B cell (primary cell): ENCODE measurements at regions not wholly inside any gene's neighbourhood (a gene's known extent, or its start where the extent isn't known, plus 50 kb on each side); places are given as distances from the start of the nearest gene placed in this dataset.

Experiments used
- ATAC-seq: fragments of 200-7000 bp; cut with Tn5 transposase; one replicate; pipeline ENCODE4 v1.10.0; 2021; ENCODE audit warnings: low read depth, mild to moderate bottlenecking, moderate number of reproducible peaks, moderate library complexity
- CTCF ChIA-PET: fragments of 350-600 bp; sonication (Branson Sonifier 250); formaldehyde crosslinking; loops from one replicate; lab custom pipeline; 2021; ENCODE audit warnings: antibody characterized with exemption, inconsistent platforms; lab: Charles Lee
- POLR2A ChIA-PET: fragments of 350-600 bp; sonication (Branson Sonifier 250); formaldehyde crosslinking; loops from one replicate; lab custom pipeline; 2021; ENCODE audit warnings: antibody characterized with exemption; lab: Charles Lee
- DNase-seq: peaks from one replicate; pipeline ENCODE4 v3.0.0; 2013
- H2AFZ ChIP-seq: 2 replicates; pipeline ENCODE4 v1.6.1; 2012; ENCODE audit warnings: mild to moderate bottlenecking, low read depth, low read length; ENCODE audit not compliant: insufficient read depth, poor library complexity, severe bottlenecking
- H3K27ac ChIP-seq, 2 donors: 1 replicate in 1 of 2; 2 replicates in 1 of 2; pipeline ENCODE4 v1.5.1; 2012 to 2013; ENCODE audit warnings: low read length in 2 of 2, mild to moderate bottlenecking in 2 of 2, moderate library complexity in 1 of 2
- H3K27me3 ChIP-seq, 4 experiments: fragments of 200-600 bp in 1 of 4; sonication (generic) in 1 of 4; replicated peaks in 1 of 4; 1 replicate in 2 of 4; 2 replicates in 2 of 4; pipeline versions ENCODE4 v1.6.1 to v1.7.0; 2013 to 2016; ENCODE audit warnings: low read length in 3 of 4, mild to moderate bottlenecking in 2 of 4, mixed read lengths in 1 of 4, moderate library complexity in 1 of 4; ENCODE audit not compliant: insufficient read depth in 4 of 4, control insufficient read depth in 3 of 4; ENCODE audit errors: control extremely low read depth in 1 of 4
- H3K36me3 ChIP-seq, 2 experiments: replicated peaks in 1 of 2; 1 replicate in 1 of 2; 2 replicates in 1 of 2; pipeline versions ENCODE4 v1.6.1 to v1.7.1; 2013; ENCODE audit warnings: low read length in 1 of 2; ENCODE audit not compliant: insufficient read depth in 2 of 2, control insufficient read depth in 1 of 2; ENCODE audit errors: control extremely low read depth in 1 of 2, extremely low read depth in 1 of 2
- H3K4me1 ChIP-seq, 2 donors: fragments of 200-600 bp in 1 of 2; sonication (generic) in 1 of 2; 1 replicate in 1 of 2; 2 replicates in 1 of 2; pipeline versions ENCODE4 v1.5.1 to v1.6.1; 2013 to 2017; ENCODE audit warnings: low read length in 2 of 2; ENCODE audit not compliant: control insufficient read depth in 2 of 2, insufficient read depth in 2 of 2
- H3K4me2 ChIP-seq: replicated peaks from 2 replicates; pipeline ENCODE3; 2012; ENCODE audit warnings: mild to moderate bottlenecking, low read depth, low read length; ENCODE audit not compliant: poor library complexity, severe bottlenecking
- H3K4me3 ChIP-seq, 5 experiments: fragments of 200-600 bp in 1 of 5; sonication (generic) in 1 of 5; 1 replicate in 3 of 5; 2 replicates in 2 of 5; pipeline versions ENCODE4 v1.5.1 to v1.7.0; 2011 to 2016; ENCODE audit warnings: low read length in 4 of 5, mild to moderate bottlenecking in 4 of 5, low read depth in 2 of 5, control low read depth in 1 of 5, moderate library complexity in 1 of 5; ENCODE audit not compliant: insufficient read depth in 1 of 5; ENCODE audit errors: control extremely low read depth in 1 of 5, extremely low read depth in 1 of 5
- H3K79me2 ChIP-seq: fragments of 200-600 bp; sonication (generic); one replicate; pipeline ENCODE4 v1.6.0; 2016; ENCODE audit warnings: low read length; ENCODE audit not compliant: control insufficient read depth, insufficient read depth
- H3K9ac ChIP-seq: fragments of 200-600 bp; sonication (generic); 2 replicates; pipeline ENCODE4 v1.6.1; 2017; ENCODE audit warnings: mild to moderate bottlenecking, low read length, moderate library complexity
- H3K9me3 ChIP-seq, 3 donors: one replicate each; pipeline versions ENCODE4 v1.6.1 to v1.7.1; 2013; ENCODE audit warnings: low read length in 2 of 3; ENCODE audit not compliant: control insufficient read depth in 2 of 3, insufficient read depth in 1 of 3; ENCODE audit errors: control extremely low read depth in 1 of 3
- H4K20me1 ChIP-seq: 2 replicates; pipeline ENCODE4 v1.6.0; 2012; ENCODE audit warnings: mild to moderate bottlenecking, low read length; ENCODE audit not compliant: insufficient read depth, control insufficient read depth, poor library complexity, severe bottlenecking
- H3K27ac Mint-ChIP-seq: one replicate; pipeline ENCODE4 v1.8.0; 2021; ENCODE audit warnings: mixed read lengths
- H3K27me3 Mint-ChIP-seq: one replicate; pipeline ENCODE4 v1.8.0; 2021; ENCODE audit warnings: mixed read lengths
- H3K4me1 Mint-ChIP-seq: one replicate; pipeline ENCODE4 v1.8.0; 2021; ENCODE audit warnings: mixed read lengths
- H3K4me3 Mint-ChIP-seq: one replicate; pipeline ENCODE4 v1.8.0; 2021; ENCODE audit warnings: mixed read lengths
- H3K9me3 Mint-ChIP-seq: one replicate; pipeline ENCODE4 v1.8.0; 2022; ENCODE audit warnings: mixed read lengths; ENCODE audit not compliant: insufficient read depth
- EZH2 ChIP-seq: IDR thresholded peaks from 2 replicates; pipeline ENCODE4 v1.6.1; 2012; ENCODE audit warnings: borderline replicate concordance, low read depth, mild to moderate bottlenecking, moderate library complexity, low read length; ENCODE audit not compliant: insufficient read depth, poor library complexity, severe bottlenecking
- WGBS: methylation state at CpG from one replicate; pipeline ENCODE4 v1.1.5; 2013; ENCODE audit warnings: missing lambda C conversion rate; ENCODE audit not compliant: insufficient coverage; 5-methylcytosine and 5-hydroxymethylcytosine counted together
- intact Hi-C: fragments of 100-400 bp; cut with micrococcal nuclease; formaldehyde crosslinking; loops from one replicate; pipeline ENCODE4 v1.10.0; 2022
- TF ChIP-seq, protein P1 (sequence below): fragments of 200-600 bp; IDR thresholded peaks from one replicate; pipeline ENCODE4 v1.8.0; 2022; ENCODE audit warnings: antibody characterized with exemption, mild to moderate bottlenecking

DNA sequence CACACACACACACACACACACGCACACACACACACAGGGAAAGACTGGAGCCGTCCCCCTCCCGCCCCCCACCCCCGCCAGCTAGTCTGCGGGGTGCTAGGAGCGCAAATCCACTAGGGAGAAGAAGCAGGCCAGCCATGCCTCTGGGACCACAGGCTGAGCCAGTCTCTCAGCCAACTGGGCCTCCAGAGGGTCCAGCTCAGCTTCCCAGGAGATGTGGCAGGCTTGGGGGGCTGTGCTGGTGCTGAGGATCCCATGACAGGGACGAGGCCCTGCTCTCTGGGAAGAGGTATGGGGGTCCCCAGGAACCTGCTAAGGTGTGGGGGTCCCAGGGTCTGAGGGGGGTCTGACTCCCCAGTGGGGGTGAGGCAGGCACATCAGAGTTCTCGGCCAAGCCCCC is 133.5 kb downstream of the NCOR2 start:
- H3K4me2 ChIP-seq = no peak overlapping the region
- no peak for DNase-seq
- H3K4me3 ChIP-seq = no peak overlapping the region
- no peaks in the 10 kb centered on the region for H3K9me3 ChIP-seq
- no peak overlapping the region for H3K27ac ChIP-seq
- TF ChIP-seq, protein P1, sequence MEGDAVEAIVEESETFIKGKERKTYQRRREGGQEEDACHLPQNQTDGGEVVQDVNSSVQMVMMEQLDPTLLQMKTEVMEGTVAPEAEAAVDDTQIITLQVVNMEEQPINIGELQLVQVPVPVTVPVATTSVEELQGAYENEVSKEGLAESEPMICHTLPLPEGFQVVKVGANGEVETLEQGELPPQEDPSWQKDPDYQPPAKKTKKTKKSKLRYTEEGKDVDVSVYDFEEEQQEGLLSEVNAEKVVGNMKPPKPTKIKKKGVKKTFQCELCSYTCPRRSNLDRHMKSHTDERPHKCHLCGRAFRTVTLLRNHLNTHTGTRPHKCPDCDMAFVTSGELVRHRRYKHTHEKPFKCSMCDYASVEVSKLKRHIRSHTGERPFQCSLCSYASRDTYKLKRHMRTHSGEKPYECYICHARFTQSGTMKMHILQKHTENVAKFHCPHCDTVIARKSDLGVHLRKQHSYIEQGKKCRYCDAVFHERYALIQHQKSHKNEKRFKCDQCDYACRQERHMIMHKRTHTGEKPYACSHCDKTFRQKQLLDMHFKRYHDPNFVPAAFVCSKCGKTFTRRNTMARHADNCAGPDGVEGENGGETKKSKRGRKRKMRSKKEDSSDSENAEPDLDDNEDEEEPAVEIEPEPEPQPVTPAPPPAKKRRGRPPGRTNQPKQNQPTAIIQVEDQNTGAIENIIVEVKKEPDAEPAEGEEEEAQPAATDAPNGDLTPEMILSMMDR = no peak
- TF ChIP-seq EZH2 = no peak
- no peak for ATAC-seq
- peaks cover 0 to 20% of the 10 kb centered on the region in 2 experiments for H3K36me3 ChIP-seq
- no peak overlapping the region for H3K9ac ChIP-seq
- no peaks in the 10 kb centered on the region for H3K27me3 ChIP-seq
- H4K20me1 ChIP-seq = peaks cover 30% of the 10 kb centered on the region
- ChIA-PET CTCF (no interaction called here), POLR2A (no interaction called here)
- WGBS = 95% methylated on average over 7 of the region's 8 CpGs
- intact Hi-C loops = no loop called here
- H3K4me1 ChIP-seq = no peaks in the 10 kb centered on the region
- H3K4me3 Mint-ChIP-seq = no peak overlapping the region
- H3K79me2 ChIP-seq = peaks cover 23% of the 10 kb centered on the region
- no peak overlapping the region for H3K27ac Mint-ChIP-seq
- no peak overlapping the region for H2AFZ ChIP-seq
- no peaks in the 10 kb centered on the region for H3K9me3 Mint-ChIP-seq
- H3K27me3 Mint-ChIP-seq = no peaks in the 10 kb centered on the region
- H3K4me1 Mint-ChIP-seq = peaks cover 10% of the 10 kb centered on the region

- H3K27ac Mint-ChIP-seq = no peak overlapping the region
- intact Hi-C loops = no loop called here
- DNase-seq (no peak), ATAC-seq (no peak)
- peaks cover 10% of the 10 kb centered on the region for H3K4me1 Mint-ChIP-seq
- Histone ChIP-seq H3K9ac (no peak overlapping the region), H3K9me3 (no peaks in the 10 kb centered on the region), H3K4me2 (no peak overlapping the region), H3K79me2 (peaks cover 20% of the 10 kb centered on the region), H2AFZ (no peak overlapping the region), H3K27ac (no peak overlapping the region), H3K4me1 (no peaks in the 10 kb centered on the region), H4K20me1 (peaks cover 25% of the 10 kb centered on the region), H3K36me3 (peaks cover 0 to 25% of the 10 kb centered on the region in 2 experiments), H3K27me3 (no peaks in the 10 kb centered on the region), H3K4me3 (no peak overlapping the region)
- ChIA-PET POLR2A (no interaction called here), CTCF (no interaction called here)
- TF ChIP-seq, protein P1 = no peak
- TF ChIP-seq EZH2 = no peak
- H3K9me3 Mint-ChIP-seq = no peaks in the 10 kb centered on the region
- no peak overlapping the region for H3K4me3 Mint-ChIP-seq
- no peaks in the 10 kb centered on the region for H3K27me3 Mint-ChIP-seq
- WGBS = 95% methylated on average over 18 of the region's 22 CpGs
Measured at GRCh38 chr12:124433147-124433874, 134.1 kb downstream of the NCOR2 start.
